Uterus (tissue), 2 donors: ENCODE measurements at regions not wholly inside any gene's neighbourhood (a gene's known extent, or its start where the extent isn't known, plus 50 kb on each side); places are given as distances from the start of the nearest gene placed in this dataset.

Experiments
- POLR2A ChIP-seq, 2 donors: fragments of 450-650 bp; IDR thresholded peaks; one replicate each; pipeline ENCODE4 v1.6.1; 2016; ENCODE audit warnings: antibody characterized with exemption in 2 of 2, mild to moderate bottlenecking in 1 of 2, moderate library complexity in 1 of 2
- TF ChIP-seq, protein P1 (sequence below), 4 experiments: fragments of 200-600 bp in 2 of 4; fragments of 450-650 bp in 2 of 4; sonication (generic) in 2 of 4; IDR thresholded peaks; one replicate each; pipeline ENCODE4 v1.5.1; 2016 to 2019; ENCODE audit warnings: antibody characterized with exemption in 4 of 4, mild to moderate bottlenecking in 2 of 4, moderate library complexity in 1 of 4

DNA sequence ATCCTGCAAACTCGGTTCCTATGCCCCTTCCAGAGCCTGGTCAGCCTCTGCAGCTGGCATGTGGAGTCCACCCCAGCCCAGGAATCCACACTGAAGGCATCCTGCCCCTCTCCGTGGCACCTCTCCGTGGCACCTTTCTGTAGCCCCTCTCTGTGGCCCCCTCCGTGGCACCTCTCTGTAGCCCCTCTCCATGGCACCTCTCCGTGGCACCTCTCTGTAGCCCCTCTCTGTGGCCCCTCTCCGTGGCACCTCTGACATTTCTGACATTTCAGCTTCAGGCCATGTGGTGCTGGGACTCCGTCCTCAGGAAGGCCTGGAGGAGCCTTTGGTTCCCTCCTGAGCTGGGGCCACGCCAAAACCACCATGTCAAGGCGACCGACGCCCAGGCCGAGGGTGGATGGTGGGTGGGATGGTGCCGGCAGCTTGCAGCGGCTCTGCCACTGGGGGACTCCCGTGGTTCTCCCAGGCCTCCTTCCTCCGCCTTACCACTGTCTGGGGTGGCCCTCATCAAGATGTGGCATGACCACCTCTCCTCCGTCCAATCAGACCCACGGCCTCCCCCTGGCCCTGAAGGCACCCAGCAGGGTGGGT is 1518.5 kb downstream of the BRD1 start:
- no peak for TF ChIP-seq POLR2A (IDR thresholded peaks at IDR 0.05)
- TF ChIP-seq, protein P1, sequence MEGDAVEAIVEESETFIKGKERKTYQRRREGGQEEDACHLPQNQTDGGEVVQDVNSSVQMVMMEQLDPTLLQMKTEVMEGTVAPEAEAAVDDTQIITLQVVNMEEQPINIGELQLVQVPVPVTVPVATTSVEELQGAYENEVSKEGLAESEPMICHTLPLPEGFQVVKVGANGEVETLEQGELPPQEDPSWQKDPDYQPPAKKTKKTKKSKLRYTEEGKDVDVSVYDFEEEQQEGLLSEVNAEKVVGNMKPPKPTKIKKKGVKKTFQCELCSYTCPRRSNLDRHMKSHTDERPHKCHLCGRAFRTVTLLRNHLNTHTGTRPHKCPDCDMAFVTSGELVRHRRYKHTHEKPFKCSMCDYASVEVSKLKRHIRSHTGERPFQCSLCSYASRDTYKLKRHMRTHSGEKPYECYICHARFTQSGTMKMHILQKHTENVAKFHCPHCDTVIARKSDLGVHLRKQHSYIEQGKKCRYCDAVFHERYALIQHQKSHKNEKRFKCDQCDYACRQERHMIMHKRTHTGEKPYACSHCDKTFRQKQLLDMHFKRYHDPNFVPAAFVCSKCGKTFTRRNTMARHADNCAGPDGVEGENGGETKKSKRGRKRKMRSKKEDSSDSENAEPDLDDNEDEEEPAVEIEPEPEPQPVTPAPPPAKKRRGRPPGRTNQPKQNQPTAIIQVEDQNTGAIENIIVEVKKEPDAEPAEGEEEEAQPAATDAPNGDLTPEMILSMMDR (IDR thresholded peaks at IDR 0.05) = no peak
